NCI-H82 treated with DMSO at 0.1 percent for 48 hours (cell line): ENCODE measurements at regions not wholly inside any gene's neighbourhood (a gene's known extent, or its start where the extent isn't known, plus 50 kb on each side); places are given as distances from the start of the nearest gene placed in this dataset.
"Not testable (repeated sequence)": the region's sequence is repeated elsewhere in the genome, so short reads cannot be mapped to it uniquely, and the experiment has no call there.

Source experiments
- DNase-seq: peaks from one replicate; lab custom pipeline; 2025; ENCODE audit not compliant: unreplicated experiment; lab: John Stamatoyannopoulos, UW

DNA sequence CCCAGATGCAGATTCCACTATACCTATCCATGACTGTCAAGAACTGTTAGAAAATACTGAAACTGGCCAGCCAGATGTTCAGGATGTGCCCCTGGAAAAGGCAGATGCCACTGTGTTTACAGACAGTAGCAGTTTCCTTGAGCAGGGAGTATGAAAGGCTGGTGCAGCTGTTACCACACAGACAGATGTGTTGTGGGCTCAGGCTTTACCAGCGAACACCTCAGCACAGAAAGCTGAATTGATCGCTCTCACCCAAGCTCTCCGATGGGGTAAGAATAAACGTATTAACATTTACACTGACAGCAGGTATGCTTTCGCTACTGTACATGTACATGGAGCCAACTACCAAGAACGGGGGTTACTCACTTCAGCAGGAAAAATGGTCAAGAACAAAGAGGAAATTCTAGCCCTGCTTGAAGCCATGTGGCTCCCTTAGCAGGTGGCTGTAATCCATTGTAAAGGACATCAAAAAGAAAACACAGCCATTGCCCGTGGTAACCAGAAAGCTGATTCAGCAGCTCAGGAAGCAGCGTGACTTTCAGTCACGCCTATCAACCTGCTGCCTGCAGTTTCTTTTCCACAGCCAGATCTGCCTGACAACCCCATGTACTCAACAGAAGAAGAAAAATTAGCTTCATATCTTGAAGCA lies 459.7 kb upstream of the HTR1E start:
- DNase-seq, result no peak

DNA sequence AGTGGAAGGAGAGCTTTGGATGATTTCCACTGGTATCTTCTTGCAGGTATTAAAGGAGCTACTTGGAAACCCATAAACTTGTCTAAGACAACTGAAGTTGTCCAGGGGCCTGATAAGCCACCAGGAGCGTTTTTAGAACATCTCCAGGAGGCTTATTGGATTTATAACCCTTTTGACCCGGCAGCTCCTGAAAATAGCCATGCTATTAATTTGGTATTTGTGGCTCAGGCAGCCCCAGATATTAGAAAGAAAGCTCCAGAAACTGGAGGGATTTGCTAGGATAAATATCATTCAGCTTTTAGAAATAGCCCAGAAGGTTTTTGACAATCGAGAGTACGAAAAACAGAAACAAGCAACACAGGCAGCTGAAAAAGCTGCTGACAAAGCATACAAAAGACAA lies 461.0 kb upstream of the HTR1E start:
- no peak for DNase-seq

GRCh38 chr6:86474081-86474480 lies 463.2 kb upstream of the HTR1E start:
- no peak for DNase-seq

- DNase-seq, result no peak
Measured at GRCh38 chr6:86471791-86472190, 465.5 kb upstream of the HTR1E start.

- DNase-seq, result no peak
Measured at GRCh38 chr6:86459978-86460377, 477.4 kb upstream of the HTR1E start.

GRCh38 chr6:86456821-86457220 lies 480.5 kb upstream of the HTR1E start:
- DNase-seq, result no peak

DNA sequence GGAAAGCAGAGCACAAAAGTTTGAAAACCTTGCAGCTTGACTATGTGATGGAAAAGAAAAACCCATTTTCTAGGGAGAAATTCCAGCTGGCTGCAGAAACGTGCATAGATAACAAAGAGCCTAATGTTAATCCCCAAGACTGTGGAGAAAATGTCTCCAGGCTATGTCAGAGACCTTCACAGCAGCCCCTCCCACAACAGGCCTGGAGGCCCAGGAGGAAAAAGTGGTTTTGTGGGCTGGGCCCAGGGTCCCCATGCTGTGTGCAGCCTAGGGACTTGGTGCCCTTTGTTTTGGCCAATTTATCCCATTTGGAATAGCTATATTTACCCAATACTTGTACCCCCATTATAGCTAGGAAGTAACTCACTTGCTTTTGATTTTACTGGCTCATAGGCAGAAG lies 484.1 kb upstream of the HTR1E start:
- no peak for DNase-seq

GRCh38 chr6:86448398-86448797 lies 488.9 kb upstream of the HTR1E start:
- DNase-seq, result no peak

GRCh38 chr6:86440608-86441007 lies 496.7 kb upstream of the HTR1E start:
- no peak for DNase-seq

DNA sequence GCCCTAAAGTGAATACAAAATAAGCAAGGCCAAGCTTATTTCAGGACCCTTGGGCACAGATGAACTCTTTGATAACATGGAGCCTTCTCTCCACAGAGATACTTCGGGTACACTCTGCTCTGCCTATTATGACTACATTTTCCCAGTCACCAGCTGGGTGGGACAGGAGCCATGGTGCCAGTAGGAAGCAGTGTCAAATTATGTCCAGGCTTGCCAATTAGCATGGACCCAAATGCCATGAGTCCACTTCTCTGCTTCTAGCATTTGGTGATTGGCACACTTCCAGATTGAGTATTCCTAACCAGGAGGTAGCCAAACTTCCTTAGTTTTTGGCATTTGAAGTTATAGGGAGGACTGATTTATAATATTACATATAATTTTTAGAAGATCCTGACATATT lies 513.8 kb upstream of the HTR1E start:
- no peak for DNase-seq

DNA sequence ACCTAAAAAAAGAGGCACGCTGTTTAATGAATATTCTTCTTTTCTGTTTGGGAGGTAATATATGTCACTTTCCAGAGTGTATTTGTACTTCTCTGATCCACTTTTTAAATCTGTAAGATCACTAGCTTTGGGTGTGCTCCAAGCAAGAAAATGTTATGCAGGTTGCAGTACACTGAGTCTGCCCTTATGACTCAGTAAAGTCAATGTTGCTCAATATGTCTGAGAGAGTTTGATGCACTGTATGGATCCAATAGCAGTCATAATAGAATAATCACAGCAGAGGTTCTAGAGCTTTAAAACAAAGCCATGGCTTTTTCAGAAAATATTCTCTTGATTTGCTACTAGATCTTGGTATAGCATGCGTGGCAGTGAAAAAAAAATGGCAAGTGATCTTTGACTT lies 525.3 kb upstream of the HTR1E start:
- DNase-seq, result no peak

DNA sequence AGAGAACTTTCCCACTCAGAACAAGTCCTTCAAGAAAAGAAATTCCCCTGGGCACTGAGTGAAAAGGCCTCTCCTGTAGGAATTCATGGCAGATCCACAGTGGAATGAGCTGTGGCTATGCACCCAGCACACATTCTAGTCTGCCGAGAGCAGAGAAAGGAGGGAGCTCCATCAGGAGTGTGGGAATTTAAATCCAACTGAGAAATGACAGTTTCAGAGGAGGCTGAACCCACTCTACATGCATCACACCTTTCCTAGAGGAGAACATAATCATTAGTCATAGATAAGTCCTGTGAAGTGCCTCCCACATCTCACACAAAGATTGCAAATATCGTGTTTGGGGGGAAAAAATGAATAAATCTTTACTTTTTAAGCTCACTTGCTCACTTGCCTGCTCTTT lies 530.2 kb upstream of the HTR1E start:
- no peak for DNase-seq

DNA sequence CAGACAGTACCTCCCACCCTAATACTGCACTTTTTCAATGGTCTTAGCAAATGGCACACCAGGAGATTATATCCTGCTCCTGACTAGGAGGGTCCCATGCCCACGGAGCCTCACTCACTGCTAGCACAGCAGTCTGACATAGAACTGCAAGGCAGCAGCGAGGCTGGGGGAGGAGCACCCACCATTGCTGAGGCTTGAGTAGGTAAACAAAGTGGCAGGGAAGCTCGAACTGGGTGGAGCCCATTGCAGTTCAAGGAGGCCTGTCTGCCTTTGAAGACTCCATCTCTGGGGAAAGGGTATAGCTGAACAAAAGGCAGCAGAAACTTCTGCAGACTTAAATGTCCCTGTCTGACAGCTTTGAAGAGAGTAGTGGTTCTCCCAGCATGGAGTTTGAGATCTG lies 544.5 kb upstream of the HTR1E start:
- DNase-seq, result not testable (repeated sequence)

DNA sequence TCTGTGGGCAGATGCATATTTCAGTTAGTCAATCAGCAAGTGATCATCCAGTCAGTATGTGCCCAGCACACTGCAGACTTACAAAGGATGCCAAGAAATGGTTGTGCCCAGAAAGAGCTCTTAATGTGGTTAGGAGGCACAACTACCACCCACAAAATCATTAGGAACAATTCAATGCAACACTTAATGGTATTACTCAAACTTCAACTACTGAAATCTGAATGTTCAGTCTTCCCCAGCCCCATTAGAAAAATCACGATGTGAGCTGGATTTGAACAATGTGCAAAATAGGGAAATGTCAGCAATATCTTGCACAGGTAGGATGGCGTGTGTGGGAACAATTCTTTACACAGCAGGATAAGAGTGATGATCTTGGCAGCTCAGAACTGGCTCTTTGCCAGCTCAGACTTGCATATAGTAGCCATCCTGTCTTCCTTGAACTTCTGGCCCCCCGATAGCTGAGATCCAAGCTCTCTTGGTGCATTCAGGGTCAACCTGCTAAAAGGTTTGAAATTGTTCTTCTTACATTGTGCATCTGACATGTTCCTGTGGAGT lies 556.7 kb upstream of the HTR1E start:
- no peak for DNase-seq

GRCh38 chr6:86357877-86358276 lies 579.5 kb upstream of the HTR1E start:
- DNase-seq, result no peak

- no peak for DNase-seq
Measured at GRCh38 chr6:86355271-86355670, 582.1 kb upstream of the HTR1E start.

DNA sequence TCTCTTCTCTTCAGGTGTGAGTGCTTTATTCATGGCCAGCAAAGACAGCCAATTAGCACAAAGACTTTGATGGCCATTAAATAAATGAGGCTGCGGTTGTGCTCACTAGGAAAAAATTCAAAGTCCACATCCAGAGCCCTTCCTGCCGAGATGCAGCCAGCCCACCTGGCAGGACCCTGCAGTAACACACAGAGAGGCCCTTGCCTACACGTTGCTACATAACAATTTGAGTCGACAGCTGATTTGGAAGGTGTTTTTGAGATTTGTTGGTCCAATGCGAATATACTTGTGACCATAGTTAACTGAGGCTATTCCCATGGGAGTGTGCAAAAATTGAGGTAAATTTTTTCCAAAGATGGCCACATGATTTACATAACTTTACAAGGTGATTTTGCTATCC lies 605.4 kb upstream of the HTR1E start:
- no peak for DNase-seq

- no peak for DNase-seq
Measured at GRCh38 chr6:86331265-86331840, 606.0 kb upstream of the HTR1E start.

DNA sequence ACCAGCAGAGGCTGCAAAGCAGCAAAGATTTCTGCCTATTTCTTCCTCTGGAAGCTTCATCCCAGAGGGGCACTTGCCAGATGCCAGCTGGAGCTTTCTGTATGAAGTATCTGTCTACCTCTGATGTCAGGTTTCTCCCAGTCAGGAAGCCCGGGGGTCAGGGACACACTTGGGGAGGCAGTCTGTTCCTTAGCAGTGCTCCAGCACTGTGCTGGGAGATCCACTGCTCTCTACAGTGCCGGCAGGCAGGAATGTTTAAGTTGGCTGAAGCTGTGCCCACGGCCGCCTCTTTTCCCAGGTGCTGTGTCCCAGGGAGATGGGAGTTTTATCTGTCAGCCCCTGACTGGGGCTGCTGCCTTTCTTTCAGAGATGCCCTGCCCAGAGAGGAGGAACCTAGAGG lies 631.1 kb upstream of the HTR1E start:
- DNase-seq, result no peak

GRCh38 chr6:86285876-86286275 lies 643.2 kb upstream of the SYNCRIP start:
- DNase-seq, result no peak

DNA sequence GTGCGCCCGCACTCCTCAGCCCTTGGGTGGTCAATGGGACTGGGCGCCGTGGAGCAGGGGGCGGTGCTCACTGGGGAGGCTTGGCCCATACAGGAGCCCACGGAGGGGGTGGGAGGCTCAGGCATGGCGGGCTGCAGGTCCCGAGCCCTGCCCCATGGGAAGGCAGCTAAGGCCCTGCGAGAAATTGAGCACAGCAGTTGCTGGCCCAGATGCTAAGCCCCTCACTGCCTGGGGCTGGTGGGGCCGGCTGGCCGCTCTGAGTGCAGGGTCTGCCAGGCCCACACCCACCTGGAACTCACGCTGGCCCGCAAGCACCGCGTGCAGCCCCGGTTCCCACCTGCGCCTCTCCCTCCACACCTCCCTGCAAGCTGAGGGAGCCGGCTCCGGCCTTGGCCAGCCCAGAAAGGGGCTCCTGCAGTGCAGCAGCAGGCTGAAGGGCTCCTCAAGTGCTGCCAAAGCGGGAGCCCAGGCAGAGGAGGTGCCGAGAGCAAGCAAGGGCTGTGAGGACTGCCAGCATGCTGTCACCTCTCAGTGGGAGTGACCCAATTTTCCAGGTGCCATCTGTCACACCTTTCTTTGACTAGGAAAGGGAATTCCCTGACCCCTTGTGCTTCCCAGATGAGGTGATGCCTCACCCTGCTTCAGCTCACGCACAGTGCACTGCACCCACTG lies 642.3 kb upstream of the SYNCRIP start:
- not testable (repeated sequence) for DNase-seq

GRCh38 chr6:86283596-86283995 lies 640.9 kb upstream of the SYNCRIP start:
- DNase-seq, result not testable (repeated sequence)
